BLaER1 treated with 17β-estradiol and CSF1 and Interleukin-3, amounts not matched to agents 10 nM and 100 nM (cell line): ENCODE measurements at regions not wholly inside any gene's neighbourhood (a gene's known extent, or its start where the extent isn't known, plus 50 kb on each side); places are given as distances from the start of the nearest gene placed in this dataset.

Source experiments
- H3K27ac ChIP-seq, 11 experiments: shearing (Covaris generic); formaldehyde crosslinking; 2 replicates each; pipeline ENCODE4 v1.8.1; 2022
- H3K27me3 ChIP-seq, 11 experiments: shearing (Covaris generic); formaldehyde crosslinking; 2 replicates each; pipeline ENCODE4 v1.8.1; 2022
- H3K36me3 ChIP-seq, 11 experiments: shearing (Covaris generic); formaldehyde crosslinking; 2 replicates each; pipeline ENCODE4 v1.8.1; 2022
- H3K4me1 ChIP-seq, 10 experiments: shearing (Covaris generic); formaldehyde crosslinking; 2 replicates each; pipeline ENCODE4 v1.8.1; 2022
- H3K4me2 ChIP-seq, 11 experiments: shearing (Covaris generic); formaldehyde crosslinking; 2 replicates each; pipeline ENCODE4 v1.8.1; 2022
- H3K4me3 ChIP-seq, 10 experiments: shearing (Covaris generic); formaldehyde crosslinking; 2 replicates each; pipeline ENCODE4 v1.8.1; 2022
- H3K9ac ChIP-seq, 11 experiments: shearing (Covaris generic); formaldehyde crosslinking; 2 replicates each; pipeline ENCODE4 v1.8.1; 2022
- H3K9me3 ChIP-seq, 11 experiments: shearing (Covaris generic); formaldehyde crosslinking; replicated peaks in 1 of 11; 2 replicates each; pipeline ENCODE4 v1.8.1; 2022
- H4K20me1 ChIP-seq, 11 experiments: shearing (Covaris generic); formaldehyde crosslinking; 2 replicates each; pipeline ENCODE4 v1.8.1; 2022
- Cebpa-rat ChIP-seq, 11 experiments: shearing (Covaris generic); IDR thresholded peaks; 2 replicates each; pipeline ENCODE4 v1.8.1; 2022

DNA sequence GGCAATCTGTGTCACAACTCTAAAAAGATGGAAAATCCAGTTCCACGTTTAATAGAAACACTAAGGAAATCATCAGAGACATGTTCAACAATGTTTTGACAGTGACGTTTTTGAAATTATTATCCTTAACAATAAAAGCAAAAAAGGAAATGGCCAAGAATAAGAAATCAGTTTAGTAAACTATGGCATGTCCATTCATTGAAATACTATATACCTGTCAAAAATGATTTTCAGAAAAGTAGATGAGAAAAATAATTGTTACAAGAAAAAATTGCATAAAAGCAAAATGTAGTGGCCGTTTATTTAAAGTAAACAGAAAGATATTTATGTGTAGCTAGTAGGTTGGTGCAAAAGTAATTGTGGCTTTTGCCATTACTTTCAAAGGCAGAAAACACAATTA is 345.4 kb upstream of the NPSR1 start:
- no peaks in the 10 kb centered on the region for H3K27me3 ChIP-seq
- H4K20me1 ChIP-seq: no peaks in the 10 kb centered on the region
- no peak overlapping the region for H3K27ac ChIP-seq
- TF ChIP-seq Cebpa-rat (IDR thresholded peaks at IDR 0.05): no peak
- H3K4me1 ChIP-seq: no peaks in the 10 kb centered on the region
- H3K4me2 ChIP-seq: no peak overlapping the region
- no peaks in the 10 kb centered on the region for H3K36me3 ChIP-seq
- H3K4me3 ChIP-seq: no peak overlapping the region
- H3K9ac ChIP-seq: no peak overlapping the region
- H3K9me3 ChIP-seq: peaks cover 10 to 31% (median 17%) of the 10 kb centered on the region in 11 experiments; a peak in 20 of 22 replicates

DNA sequence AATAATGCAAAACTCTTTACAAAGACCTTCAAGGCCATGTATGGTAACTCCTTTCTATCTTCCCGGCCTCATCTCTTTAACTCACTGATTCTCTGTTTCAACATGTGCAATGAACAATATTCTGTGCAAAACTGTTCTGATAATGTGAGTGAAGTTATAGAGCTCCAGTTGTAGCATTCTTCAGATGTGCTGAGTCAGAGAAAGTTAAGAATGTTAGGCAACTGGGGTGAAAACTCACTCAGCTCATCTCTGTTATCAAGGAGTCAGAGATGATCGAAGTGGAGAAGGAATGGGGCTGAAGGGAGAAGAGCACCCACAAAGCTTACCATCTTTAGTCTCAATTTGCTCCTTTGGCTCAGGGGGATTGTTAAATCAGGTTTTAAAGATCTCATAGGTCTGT is 344.7 kb upstream of the NPSR1 start:
- Histone ChIP-seq H3K4me3 (no peak overlapping the region), H3K4me2 (no peak overlapping the region), H3K27me3 (no peaks in the 10 kb centered on the region), H3K9ac (no peak overlapping the region), H3K9me3 (peaks cover 10 to 31% (median 17%) of the 10 kb centered on the region in 11 experiments; a peak in 20 of 22 replicates), H3K27ac (no peak overlapping the region), H3K36me3 (no peaks in the 10 kb centered on the region), H4K20me1 (no peaks in the 10 kb centered on the region), H3K4me1 (no peaks in the 10 kb centered on the region)
- no peak for TF ChIP-seq Cebpa-rat (IDR thresholded peaks at IDR 0.05)

DNA sequence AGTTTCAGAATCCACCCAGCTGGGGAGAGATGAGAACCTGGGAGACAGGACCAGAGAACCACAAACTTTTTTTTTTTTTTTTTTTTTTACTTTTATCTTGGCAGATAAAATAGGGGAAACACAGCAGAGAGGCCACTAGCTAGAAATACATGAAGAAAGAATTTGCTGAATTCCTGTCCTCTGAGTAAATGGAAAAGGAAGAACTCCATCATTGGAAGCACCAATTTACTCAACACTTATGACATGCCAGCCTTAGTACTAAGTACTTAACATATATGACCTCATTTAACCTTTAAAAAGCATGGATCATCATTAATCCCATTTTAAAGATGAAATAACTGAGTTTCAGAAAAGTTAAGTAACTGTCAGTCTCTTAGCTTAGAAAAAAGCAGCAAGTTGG is 343.0 kb upstream of the NPSR1 start:
- no peaks in the 10 kb centered on the region for H3K36me3 ChIP-seq
- no peaks in the 10 kb centered on the region for H3K27me3 ChIP-seq
- H3K27ac ChIP-seq: no peak overlapping the region
- H3K4me3 ChIP-seq: no peak overlapping the region
- no peak overlapping the region for H3K4me2 ChIP-seq
- TF ChIP-seq Cebpa-rat (IDR thresholded peaks at IDR 0.05): no peak
- H3K9ac ChIP-seq: no peak overlapping the region
- no peaks in the 10 kb centered on the region for H4K20me1 ChIP-seq
- H3K9me3 ChIP-seq: peaks cover 10 to 31% (median 17%) of the 10 kb centered on the region in 11 experiments; a peak in 20 of 22 replicates
- H3K4me1 ChIP-seq: no peaks in the 10 kb centered on the region

DNA sequence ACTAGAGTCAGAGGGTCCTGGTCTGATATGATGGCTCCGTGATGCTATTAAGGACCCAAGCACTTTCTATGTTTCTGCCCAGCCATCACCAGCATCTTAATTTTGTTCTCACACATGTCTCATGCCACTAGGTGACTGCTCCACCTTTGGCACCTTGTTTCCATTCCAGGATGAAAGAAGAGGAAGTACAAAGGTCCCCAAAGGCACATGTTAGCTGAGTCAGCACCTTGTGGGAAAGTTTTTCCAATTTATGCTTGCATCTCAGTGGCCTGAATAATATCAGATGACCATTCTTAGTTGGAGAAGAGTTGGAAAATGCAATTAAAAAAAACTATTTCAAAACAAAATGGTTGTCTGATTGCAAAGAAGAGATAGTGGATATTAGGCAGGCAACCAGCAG is 341.0 kb upstream of the NPSR1 start:
- H3K4me3 ChIP-seq: no peak overlapping the region
- no peaks in the 10 kb centered on the region for H3K27me3 ChIP-seq
- H3K27ac ChIP-seq: no peak overlapping the region
- peaks cover 5 to 17% (median 13%) of the 10 kb centered on the region in 11 experiments; a peak in 20 of 22 replicates for H3K9me3 ChIP-seq
- H3K4me1 ChIP-seq: no peaks in the 10 kb centered on the region
- no peaks in the 10 kb centered on the region for H4K20me1 ChIP-seq
- no peak for TF ChIP-seq Cebpa-rat (IDR thresholded peaks at IDR 0.05)
- H3K4me2 ChIP-seq: no peak overlapping the region
- H3K9ac ChIP-seq: no peak overlapping the region
- no peaks in the 10 kb centered on the region for H3K36me3 ChIP-seq

DNA sequence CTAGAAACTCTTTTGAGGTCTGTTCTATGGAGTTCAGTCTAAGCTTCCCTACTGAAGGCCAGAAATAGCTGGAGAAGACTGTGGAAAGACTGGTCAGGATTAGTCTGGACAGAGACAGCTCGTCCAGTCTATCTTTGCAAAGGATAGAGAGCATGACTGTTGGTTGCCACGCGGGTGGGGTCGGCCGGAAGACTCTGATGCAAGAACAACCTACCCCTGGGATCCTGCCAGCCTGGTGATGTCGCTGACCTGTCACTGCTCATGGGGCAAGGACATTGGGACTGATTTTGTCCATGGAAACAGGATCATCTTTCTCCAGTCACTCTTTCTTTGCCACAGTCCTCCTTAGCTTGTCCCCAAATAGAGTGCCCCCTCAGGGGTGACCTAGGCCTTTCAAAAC is 337.6 kb upstream of the NPSR1 start:
- Histone ChIP-seq H3K4me3 (no peak overlapping the region), H3K9me3 (no peaks in the 10 kb centered on the region), H3K27ac (no peak overlapping the region), H3K36me3 (no peaks in the 10 kb centered on the region), H3K4me1 (no peaks in the 10 kb centered on the region), H4K20me1 (no peaks in the 10 kb centered on the region), H3K27me3 (no peaks in the 10 kb centered on the region), H3K4me2 (no peak overlapping the region), H3K9ac (no peak overlapping the region)
- TF ChIP-seq Cebpa-rat (IDR thresholded peaks at IDR 0.05): no peak

DNA sequence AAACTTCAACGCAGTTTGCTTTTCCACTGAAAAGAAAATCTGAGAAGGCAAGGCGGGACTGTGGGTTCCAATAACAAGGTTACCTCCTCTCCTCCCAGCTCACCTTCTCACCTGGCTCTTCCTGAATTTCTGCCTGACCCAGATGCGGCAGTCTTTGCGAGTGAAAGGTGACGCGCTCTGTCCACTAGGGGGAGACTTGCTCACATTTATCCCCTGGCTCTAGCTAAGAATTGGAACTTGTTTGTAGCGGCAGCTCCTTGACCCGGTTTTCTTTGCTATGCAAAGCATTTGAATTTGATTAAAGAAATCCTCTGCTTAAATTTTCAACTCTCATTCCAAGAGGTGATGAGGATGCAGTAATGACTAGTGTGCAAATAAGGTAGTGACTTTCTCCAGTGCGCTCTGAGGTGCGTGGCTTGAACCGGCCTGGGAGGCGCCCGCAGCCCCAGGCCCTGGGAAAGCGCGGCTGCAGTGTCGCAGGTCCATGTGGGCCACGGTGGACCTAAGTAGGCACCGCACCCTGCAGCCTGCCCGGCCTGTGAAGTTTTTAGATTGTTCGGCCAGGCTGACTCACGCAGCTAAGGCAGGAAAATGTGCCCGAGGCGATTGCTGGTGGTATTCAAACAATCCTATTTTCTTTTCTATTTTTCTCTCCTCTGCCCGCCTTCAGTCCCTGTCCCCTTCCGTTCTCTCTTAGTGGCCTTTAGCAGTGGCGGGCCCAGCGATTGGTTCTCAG is 336.9 kb upstream of the NPSR1 start:
- H3K9ac ChIP-seq: no peak overlapping the region
- H4K20me1 ChIP-seq: no peaks in the 10 kb centered on the region
- H3K27ac ChIP-seq: no peak overlapping the region
- no peaks in the 10 kb centered on the region for H3K4me1 ChIP-seq
- no peak for TF ChIP-seq Cebpa-rat (IDR thresholded peaks at IDR 0.05)
- no peaks in the 10 kb centered on the region for H3K9me3 ChIP-seq
- H3K27me3 ChIP-seq: no peaks in the 10 kb centered on the region
- no peaks in the 10 kb centered on the region for H3K36me3 ChIP-seq
- H3K4me3 ChIP-seq: no peak overlapping the region
- H3K4me2 ChIP-seq: no peak overlapping the region

DNA sequence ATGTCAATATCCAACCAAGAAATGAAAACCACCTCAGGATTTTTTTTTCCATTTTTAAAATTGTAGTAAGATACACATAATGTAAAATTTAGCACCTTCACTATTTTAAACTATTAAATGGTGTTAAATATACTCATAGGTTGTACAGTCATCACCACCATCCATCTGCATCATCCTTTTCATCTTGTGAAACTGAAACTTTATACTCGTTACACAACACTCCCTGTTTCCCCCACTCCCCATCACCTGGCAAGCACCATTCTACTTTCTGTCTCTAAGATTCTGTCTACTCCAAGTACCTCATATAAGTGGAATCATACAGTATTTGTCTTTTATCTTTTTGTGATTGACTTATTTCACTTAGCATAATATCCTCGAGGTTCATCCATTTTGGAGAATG is 335.2 kb upstream of the NPSR1 start:
- H3K4me3 ChIP-seq: no peak overlapping the region
- no peak overlapping the region for H3K27ac ChIP-seq
- H3K4me1 ChIP-seq: no peaks in the 10 kb centered on the region
- H3K9me3 ChIP-seq: no peaks in the 10 kb centered on the region
- H3K36me3 ChIP-seq: no peaks in the 10 kb centered on the region
- no peak for TF ChIP-seq Cebpa-rat (IDR thresholded peaks at IDR 0.05)
- H4K20me1 ChIP-seq: no peaks in the 10 kb centered on the region
- H3K27me3 ChIP-seq: no peaks in the 10 kb centered on the region
- H3K4me2 ChIP-seq: no peak overlapping the region
- no peak overlapping the region for H3K9ac ChIP-seq

DNA sequence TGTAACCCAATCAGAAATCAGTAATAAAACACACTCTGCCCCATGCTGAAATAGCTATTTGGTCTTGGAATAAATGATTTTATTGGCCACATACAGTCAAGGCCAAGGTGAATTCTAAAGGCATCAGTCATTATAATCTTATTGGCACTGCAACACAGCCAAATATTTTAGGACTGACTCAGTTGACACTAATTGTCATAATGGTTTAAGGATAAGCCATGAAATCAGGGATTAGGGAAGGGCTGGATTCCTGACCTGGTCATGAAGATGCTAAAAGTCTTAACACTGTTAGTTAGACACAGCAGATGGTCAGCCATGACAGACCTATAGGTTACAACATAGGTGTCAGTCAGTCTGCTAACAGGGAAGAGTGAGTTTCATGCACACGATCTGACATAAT is 330.3 kb upstream of the NPSR1 start:
- Histone ChIP-seq H4K20me1 (no peaks in the 10 kb centered on the region), H3K27me3 (no peaks in the 10 kb centered on the region), H3K9ac (no peak overlapping the region), H3K9me3 (no peaks in the 10 kb centered on the region), H3K4me2 (no peak overlapping the region), H3K4me3 (no peak overlapping the region), H3K4me1 (no peaks in the 10 kb centered on the region), H3K27ac (no peak overlapping the region), H3K36me3 (no peaks in the 10 kb centered on the region)
- TF ChIP-seq Cebpa-rat (IDR thresholded peaks at IDR 0.05): no peak

DNA sequence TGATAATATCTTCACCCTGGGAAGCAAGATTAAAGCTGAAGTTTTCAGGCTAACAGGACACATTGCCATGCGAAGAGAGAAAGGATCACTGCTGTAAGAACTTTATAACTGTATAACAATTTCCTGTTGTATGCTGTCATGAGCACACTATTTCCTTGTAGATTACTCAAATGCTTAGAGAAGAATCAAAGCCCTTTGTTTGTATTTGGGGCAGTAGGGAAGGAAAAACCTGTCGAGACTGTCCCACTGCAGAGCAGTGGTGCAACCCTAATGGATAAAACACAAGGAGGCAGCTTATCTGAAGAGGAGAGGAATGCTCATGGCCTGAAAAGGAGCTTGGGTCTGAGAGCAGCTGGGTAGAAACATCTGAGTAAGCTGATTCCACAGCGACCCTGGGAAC is 327.7 kb upstream of the NPSR1 start:
- H3K9me3 ChIP-seq: no peaks in the 10 kb centered on the region
- no peaks in the 10 kb centered on the region for H3K4me1 ChIP-seq
- no peak overlapping the region for H3K9ac ChIP-seq
- no peaks in the 10 kb centered on the region for H4K20me1 ChIP-seq
- no peak overlapping the region for H3K4me3 ChIP-seq
- H3K27me3 ChIP-seq: no peaks in the 10 kb centered on the region
- H3K4me2 ChIP-seq: no peak overlapping the region
- TF ChIP-seq Cebpa-rat (IDR thresholded peaks at IDR 0.05): no peak
- H3K36me3 ChIP-seq: no peaks in the 10 kb centered on the region
- no peak overlapping the region for H3K27ac ChIP-seq

DNA sequence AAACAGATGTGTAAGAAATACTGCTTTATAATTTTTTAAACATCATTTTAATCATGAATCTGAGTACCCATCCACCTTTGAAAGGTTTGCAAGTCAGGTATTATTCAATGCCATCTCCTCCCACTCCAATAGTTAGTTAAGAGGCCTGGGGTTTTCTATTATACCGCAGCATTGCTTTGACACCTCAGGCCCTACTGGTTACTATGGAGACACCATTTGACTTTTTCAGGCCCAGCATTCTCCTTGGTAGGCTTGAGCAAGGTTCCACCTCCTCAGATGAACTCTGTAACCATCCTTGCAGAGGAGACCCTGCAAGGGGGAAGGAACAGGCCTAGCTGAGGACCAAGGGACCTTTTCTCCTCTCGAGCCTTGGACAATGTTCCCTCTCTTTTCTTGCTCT is 326.9 kb upstream of the NPSR1 start:
- Histone ChIP-seq H3K4me3 (no peak overlapping the region), H3K27ac (no peak overlapping the region), H3K9me3 (no peaks in the 10 kb centered on the region), H4K20me1 (no peaks in the 10 kb centered on the region), H3K4me1 (no peaks in the 10 kb centered on the region), H3K27me3 (no peaks in the 10 kb centered on the region), H3K36me3 (no peaks in the 10 kb centered on the region), H3K4me2 (no peak overlapping the region), H3K9ac (no peak overlapping the region)
- TF ChIP-seq Cebpa-rat (IDR thresholded peaks at IDR 0.05): no peak
